ENCODE measurements at regions not wholly inside any gene's neighbourhood (a gene's known extent, or its start where the extent isn't known, plus 50 kb on each side); places are given as distances from the start of the nearest gene placed in this dataset.

GRCh38 chrX:99522450-99522849, 887.6 kb downstream of the PCDH19 start:
- no peak overlapping the region for H3K56ac ChIP-seq (replicated peaks; ENCODE audit: insufficient read length, low read depth, low read length)
- no peaks in the 10 kb centered on the region for H3K9me3 ChIP-seq (ENCODE audit: insufficient read depth in 2 of 2, low read depth in 1 of 2, low read length in 1 of 2)
- no peaks in the 10 kb centered on the region for H3K23me2 ChIP-seq (ENCODE audit: low read depth, low read length)
- DNase-seq (ENCODE audit: low read depth in 1 of 2, low spot score in 2 of 2) (no peak), FAIRE-seq (no peak)
- H4K8ac ChIP-seq (ENCODE audit: extremely low read depth, insufficient read depth, low read length), result no peak overlapping the region
- no peak overlapping the region for H3K27ac ChIP-seq (ENCODE audit: low read depth, low read length)
- H2BK5ac ChIP-seq (ENCODE audit: low read depth, low read length), result no peak overlapping the region
- H3K4me1 ChIP-seq (replicated peaks in 1 of 4; ENCODE audit: control insufficient read depth in 3 of 4, insufficient read depth in 4 of 4, low read length in 3 of 4), result no peaks in the 10 kb centered on the region
- no peak overlapping the region for H2BK12ac ChIP-seq (ENCODE audit: low read depth, low read length)
- H3K4ac ChIP-seq (replicated peaks; ENCODE audit: insufficient read length, low read depth, low read length), result no peak overlapping the region
- no peak overlapping the region for H3K18ac ChIP-seq (ENCODE audit: extremely low read depth, low read length)
- H4K20me1 ChIP-seq (replicated peaks in 1 of 2; ENCODE audit: control insufficient read depth in 1 of 2, insufficient read depth in 2 of 2, low read length in 2 of 2), result no peaks in the 10 kb centered on the region
- no peak overlapping the region for H3K9ac ChIP-seq (replicated peaks in 1 of 4; ENCODE audit: extremely low read depth in 1 of 4, low read depth in 3 of 4, low read length in 3 of 4)
- H2BK120ac ChIP-seq (replicated peaks; ENCODE audit: low read depth, low read length), result no peak overlapping the region
- ChIA-PET POLR2A (ENCODE audit: partially characterized antibody) (no interaction called here), CTCF (ENCODE audit: partially characterized antibody) (no interaction called here)
- no peak overlapping the region for H3K4me2 ChIP-seq (ENCODE audit: insufficient read depth in 1 of 2, low read depth in 2 of 2, low read length in 2 of 2)
- no peak overlapping the region for H4K5ac ChIP-seq (ENCODE audit: insufficient read length, low read depth, low read length)
- no peaks in the 10 kb centered on the region for H3K36me3 ChIP-seq (ENCODE audit: control insufficient read depth in 2 of 4, insufficient read depth in 4 of 4, low read length in 3 of 4)
- no peak overlapping the region for H2AK5ac ChIP-seq (ENCODE audit: low read depth, low read length)
- H2AFZ ChIP-seq (ENCODE audit: low read length), result no peak overlapping the region
- no peaks in the 10 kb centered on the region for H3K79me1 ChIP-seq (ENCODE audit: low read depth, low read length)
- H2BK20ac ChIP-seq (ENCODE audit: low read length), result no peak overlapping the region
- no peak overlapping the region for H3K23ac ChIP-seq (ENCODE audit: insufficient read length)
- no peaks in the 10 kb centered on the region for H3K79me2 ChIP-seq (ENCODE audit: control insufficient read depth in 1 of 2, insufficient read depth in 2 of 2, low read length in 2 of 2)
- H3K4me3 ChIP-seq (ENCODE audit: extremely low read depth in 1 of 4, insufficient read depth in 2 of 4, low read depth in 3 of 4, low read length in 4 of 4), result no peak overlapping the region
- H2BK15ac ChIP-seq (ENCODE audit: low read length), result no peak overlapping the region
- H3K27me3 ChIP-seq (replicated peaks in 1 of 4; ENCODE audit: control insufficient read depth in 3 of 4, extremely low read depth in 1 of 4, insufficient read depth in 3 of 4, low read length in 3 of 4), result no peaks in the 10 kb centered on the region
- H4K91ac ChIP-seq (replicated peaks; ENCODE audit: insufficient read length, low read length), result no peak overlapping the region
- no peak overlapping the region for H3K14ac ChIP-seq (ENCODE audit: insufficient read length)
- TF ChIP-seq CHD1 (IDR thresholded peaks at IDR 0.05; ENCODE audit: low read depth, low read length), result no peak
- TF ChIP-seq EGR1 (IDR thresholded peaks at IDR 0.05; ENCODE audit: borderline replicate concordance, low read depth, low read length), result no peak
- no peak for TF ChIP-seq POU5F1 (IDR thresholded peaks at IDR 0.05; ENCODE audit: low read depth, low read length)
- no peak for TF ChIP-seq CBX8 (IDR thresholded peaks at IDR 0.05; ENCODE audit: borderline replicate concordance, low read depth, low read length)
- no peak for TF ChIP-seq GABPA (IDR thresholded peaks at IDR 0.05; ENCODE audit: borderline replicate concordance, insufficient read depth, low read length)
- no peak for TF ChIP-seq RXRA (IDR thresholded peaks at IDR 0.05; ENCODE audit: insufficient read depth, low read depth, low read length)
- TF ChIP-seq RBBP5 (IDR thresholded peaks at IDR 0.05; ENCODE audit: borderline replicate concordance, low read depth, low read length), result no peak
- no peak for TF ChIP-seq ASH2L (IDR thresholded peaks at IDR 0.05; ENCODE audit: low read length)
- no peak for TF ChIP-seq HDAC6 (IDR thresholded peaks at IDR 0.05; ENCODE audit: low read depth, low read length)
- TF ChIP-seq, protein P1, sequence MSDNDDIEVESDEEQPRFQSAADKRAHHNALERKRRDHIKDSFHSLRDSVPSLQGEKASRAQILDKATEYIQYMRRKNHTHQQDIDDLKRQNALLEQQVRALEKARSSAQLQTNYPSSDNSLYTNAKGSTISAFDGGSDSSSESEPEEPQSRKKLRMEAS (IDR thresholded peaks at IDR 0.05), result no peak
- no peak for TF ChIP-seq CBX5 (IDR thresholded peaks at IDR 0.05; ENCODE audit: low read depth, low read length)
- TF ChIP-seq, protein P2, sequence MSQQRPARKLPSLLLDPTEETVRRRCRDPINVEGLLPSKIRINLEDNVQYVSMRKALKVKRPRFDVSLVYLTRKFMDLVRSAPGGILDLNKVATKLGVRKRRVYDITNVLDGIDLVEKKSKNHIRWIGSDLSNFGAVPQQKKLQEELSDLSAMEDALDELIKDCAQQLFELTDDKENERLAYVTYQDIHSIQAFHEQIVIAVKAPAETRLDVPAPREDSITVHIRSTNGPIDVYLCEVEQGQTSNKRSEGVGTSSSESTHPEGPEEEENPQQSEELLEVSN (IDR thresholded peaks at IDR 0.05), result no peak
- TF ChIP-seq ZNF274 (IDR thresholded peaks at IDR 0.05; ENCODE audit: borderline replicate concordance, extremely low read depth, low read length), result no peak
- TF ChIP-seq CEBPB (IDR thresholded peaks at IDR 0.05; ENCODE audit: low read depth, low read length), result no peak
- no peak for TF ChIP-seq SIRT6 (IDR thresholded peaks at IDR 0.05; ENCODE audit: low read length)
- no peak for TF ChIP-seq KDM5A (IDR thresholded peaks at IDR 0.05; ENCODE audit: low read length)
- TF ChIP-seq CREB1 (IDR thresholded peaks at IDR 0.05), result no peak

All from H1 (cell line).